Suprapubic skin (tissue), 4 donors: ENCODE measurements at regions not wholly inside any gene's neighbourhood (a gene's known extent, or its start where the extent isn't known, plus 50 kb on each side); places are given as distances from the start of the nearest gene placed in this dataset.

ENCODE experiments used
- DNase-seq, 2 donors: peaks; one replicate each; pipeline ENCODE4 v3.0.0-alpha.2; 2019; ENCODE audit warnings: low spot score in 2 of 2
- H3K27ac ChIP-seq: fragments of 200-600 bp; sonication (generic); one replicate; pipeline ENCODE4 v1.5.1; 2019
- H3K27me3 ChIP-seq: fragments of 200-600 bp; sonication (generic); one replicate; pipeline ENCODE4 v1.5.1; 2019
- H3K36me3 ChIP-seq: fragments of 200-600 bp; sonication (generic); one replicate; pipeline ENCODE4 v1.5.1; 2019
- H3K4me1 ChIP-seq: fragments of 200-600 bp; sonication (generic); one replicate; pipeline ENCODE4 v1.5.1; 2019
- H3K4me3 ChIP-seq: fragments of 200-600 bp; sonication (generic); one replicate; pipeline ENCODE4 v1.5.1; 2019; ENCODE audit warnings: mild to moderate bottlenecking
- H3K9me3 ChIP-seq: fragments of 200-600 bp; sonication (generic); one replicate; pipeline ENCODE4 v1.5.1; 2019
- CTCF ChIP-seq, 2 donors: fragments of 200-600 bp in 1 of 2; fragments of 450-650 bp in 1 of 2; sonication (generic) in 1 of 2; IDR thresholded peaks; one replicate each; pipeline ENCODE4 v1.5.1; 2016 to 2019; ENCODE audit warnings: antibody characterized with exemption in 2 of 2, mild to moderate bottlenecking in 1 of 2, moderate library complexity in 1 of 2
- EP300 ChIP-seq: sonication (generic); formaldehyde crosslinking; IDR thresholded peaks from one replicate; pipeline ENCODE4 v1.6.1; 2017; ENCODE audit warnings: antibody characterized with exemption
- POLR2A ChIP-seq, 2 donors: fragments of 450-650 bp; IDR thresholded peaks; one replicate each; pipeline ENCODE4 v1.6.1; 2017; ENCODE audit warnings: antibody characterized with exemption in 2 of 2, mild to moderate bottlenecking in 2 of 2, moderate library complexity in 2 of 2
- POLR2AphosphoS5 ChIP-seq, 3 donors: sonication (generic); formaldehyde crosslinking; IDR thresholded peaks; one replicate each; pipeline ENCODE4 v1.6.1; 2017; ENCODE audit warnings: antibody characterized with exemption in 3 of 3
- WGBS: methylation state at CpG from one replicate; pipeline ENCODE4 v1.1.5; 2018; 5-methylcytosine and 5-hydroxymethylcytosine counted together

GRCh38 chr3:117647435-117647834 lies 937.9 kb downstream of the TUSC7 start:
- TF ChIP-seq CTCF (IDR thresholded peaks at IDR 0.05) (no peak), POLR2A (IDR thresholded peaks at IDR 0.05) (no peak), EP300 (no peak), POLR2AphosphoS5 (IDR thresholded peaks at IDR 0.05) (no peak)
- 69% methylated on average over 2 of the region's 2 CpGs for whole genome bisulfite sequencing
- Histone ChIP-seq H3K27ac (no peak overlapping the region), H3K4me1 (no peaks in the 10 kb centered on the region), H3K9me3 (no peaks in the 10 kb centered on the region), H3K36me3 (no peaks in the 10 kb centered on the region), H3K27me3 (no peaks in the 10 kb centered on the region), H3K4me3 (no peak overlapping the region)
- no peak for DNase-seq

- WGBS = 54% methylated on average over 3 of the region's 3 CpGs
- Histone ChIP-seq H3K4me3 (no peak overlapping the region), H3K27me3 (no peaks in the 10 kb centered on the region), H3K27ac (no peak overlapping the region), H3K9me3 (no peaks in the 10 kb centered on the region), H3K4me1 (no peaks in the 10 kb centered on the region), H3K36me3 (no peaks in the 10 kb centered on the region)
- DNase-seq = no peak
- TF ChIP-seq CTCF (IDR thresholded peaks at IDR 0.05) (no peak), POLR2AphosphoS5 (IDR thresholded peaks at IDR 0.05) (no peak), POLR2A (IDR thresholded peaks at IDR 0.05) (no peak), EP300 (no peak)
Measured at GRCh38 chr3:117651246-117651645, 941.7 kb downstream of the TUSC7 start.

- WGBS = 82% methylated on average over 1 of the region's 1 CpG
- H3K9me3 ChIP-seq = no peaks in the 10 kb centered on the region
- no peaks in the 10 kb centered on the region for H3K27me3 ChIP-seq
- no peak overlapping the region for H3K27ac ChIP-seq
- no peak for DNase-seq
- H3K4me1 ChIP-seq = no peaks in the 10 kb centered on the region
- no peak for TF ChIP-seq EP300
- no peak for TF ChIP-seq CTCF (IDR thresholded peaks at IDR 0.05)
- no peak for TF ChIP-seq POLR2A (IDR thresholded peaks at IDR 0.05)
- TF ChIP-seq POLR2AphosphoS5 (IDR thresholded peaks at IDR 0.05) = no peak
- no peak overlapping the region for H3K4me3 ChIP-seq
- no peaks in the 10 kb centered on the region for H3K36me3 ChIP-seq
Measured at GRCh38 chr3:117656391-117656790, 946.8 kb downstream of the TUSC7 start.

- Histone ChIP-seq H3K27ac (no peak overlapping the region), H3K4me3 (no peak overlapping the region), H3K36me3 (no peaks in the 10 kb centered on the region), H3K27me3 (no peaks in the 10 kb centered on the region), H3K9me3 (no peaks in the 10 kb centered on the region), H3K4me1 (no peaks in the 10 kb centered on the region)
- TF ChIP-seq POLR2A (IDR thresholded peaks at IDR 0.05) (no peak), EP300 (no peak), CTCF (IDR thresholded peaks at IDR 0.05) (no peak), POLR2AphosphoS5 (IDR thresholded peaks at IDR 0.05) (no peak)
- 87% methylated on average over 6 of the region's 6 CpGs for WGBS
- no peak for DNase-seq
Measured at GRCh38 chr3:117657278-117657677, 947.7 kb downstream of the TUSC7 start.

GRCh38 chr3:117660941-117661817 lies 951.6 kb downstream of the TUSC7 start:
- no peaks in the 10 kb centered on the region for H3K4me1 ChIP-seq
- no peak overlapping the region for H3K4me3 ChIP-seq
- no peak overlapping the region for H3K27ac ChIP-seq
- WGBS = 75% methylated on average over 2 of the region's 2 CpGs
- no peaks in the 10 kb centered on the region for H3K27me3 ChIP-seq
- DNase-seq = no peak
- no peaks in the 10 kb centered on the region for H3K36me3 ChIP-seq
- H3K9me3 ChIP-seq = no peaks in the 10 kb centered on the region
- TF ChIP-seq POLR2AphosphoS5 (IDR thresholded peaks at IDR 0.05) = no peak
- TF ChIP-seq EP300 = no peak
- no peak for TF ChIP-seq POLR2A (IDR thresholded peaks at IDR 0.05)
- TF ChIP-seq CTCF (IDR thresholded peaks at IDR 0.05) = no peak
